Liver (tissue), 7 donors: ENCODE measurements at regions not wholly inside any gene's neighbourhood (a gene's known extent, or its start where the extent isn't known, plus 50 kb on each side); places are given as distances from the start of the nearest gene placed in this dataset.
A peak's percentile ranks its signal among the peaks of the same experiment; 100 is the strongest.
"Not testable (repeated sequence)": the region's sequence is repeated elsewhere in the genome, so short reads cannot be mapped to it uniquely, and the experiment has no call there.

ENCODE experiments used
- DNase-seq: peaks from one replicate; pipeline ENCODE4 v3.0.0-alpha.2; 2017; ENCODE audit warnings: low spot score
- H3K27ac ChIP-seq, 2 donors: one replicate each; pipeline ENCODE4 v1.7.0; 2013; ENCODE audit warnings: inconsistent platforms in 2 of 2, low read length in 2 of 2, control low read depth in 1 of 2, low read depth in 1 of 2, mild to moderate bottlenecking in 1 of 2
- H3K27me3 ChIP-seq, 4 donors: one replicate each; pipeline versions ENCODE4 v1.6.1 to v1.7.0; 2013; ENCODE audit warnings: low read length in 3 of 4, inconsistent platforms in 1 of 4, mild to moderate bottlenecking in 1 of 4, moderate library complexity in 1 of 4; ENCODE audit not compliant: control insufficient read depth in 4 of 4, insufficient read depth in 4 of 4
- H3K36me3 ChIP-seq, 4 donors: one replicate each; pipeline versions ENCODE4 v1.6.1 to v1.7.0; 2013; ENCODE audit warnings: low read length in 3 of 4, mild to moderate bottlenecking in 3 of 4, low read depth in 1 of 4, moderate library complexity in 1 of 4; ENCODE audit not compliant: control insufficient read depth in 4 of 4, insufficient read depth in 3 of 4
- H3K4me1 ChIP-seq, 4 donors: one replicate each; pipeline versions ENCODE4 v1.6.1 to v1.7.0; 2013; ENCODE audit warnings: low read length in 3 of 4, mild to moderate bottlenecking in 3 of 4, moderate library complexity in 1 of 4; ENCODE audit not compliant: control insufficient read depth in 4 of 4, insufficient read depth in 4 of 4
- H3K4me3 ChIP-seq, 3 donors: one replicate each; pipeline versions ENCODE4 v1.6.1 to v1.7.0; 2013; ENCODE audit warnings: low read length in 3 of 3, control low read depth in 1 of 3, low read depth in 1 of 3, mild to moderate bottlenecking in 1 of 3
- H3K9ac ChIP-seq, 2 donors: one replicate each; pipeline ENCODE4 v1.7.0; 2013; ENCODE audit warnings: low read length in 2 of 2, mild to moderate bottlenecking in 2 of 2, moderate library complexity in 2 of 2, control low read depth in 1 of 2, low read depth in 1 of 2
- H3K9me3 ChIP-seq, 4 donors: one replicate each; pipeline versions ENCODE4 v1.6.1 to v1.7.0; 2013; ENCODE audit warnings: low read length in 3 of 4; ENCODE audit not compliant: control insufficient read depth in 4 of 4
- EGR1 ChIP-seq, 2 donors: IDR thresholded peaks; 2 replicates each; pipeline ENCODE4 v1.6.1; 2016 to 2018; ENCODE audit warnings: antibody characterized with exemption in 2 of 2, low read depth in 2 of 2
- GABPA ChIP-seq, 2 donors: IDR thresholded peaks in 1 of 2; conservative IDR thresholded peaks in 1 of 2; 2 replicates each; pipeline ENCODE4 v1.6.1; 2016; ENCODE audit warnings: antibody characterized with exemption in 2 of 2, mild to moderate bottlenecking in 1 of 2, moderate library complexity in 1 of 2
- HNF4A ChIP-seq, 2 donors: conservative IDR thresholded peaks; 2 replicates each; pipeline ENCODE4 v1.6.1; 2016; ENCODE audit warnings: antibody characterized with exemption in 2 of 2, mild to moderate bottlenecking in 2 of 2
- HNF4G ChIP-seq: IDR thresholded peaks from 2 replicates; pipeline ENCODE4 v1.6.1; 2016; ENCODE audit warnings: antibody characterized with exemption
- NR2F2 ChIP-seq: IDR thresholded peaks from 2 replicates; pipeline ENCODE4 v1.6.1; 2016; ENCODE audit warnings: antibody characterized with exemption
- RAD21 ChIP-seq, 2 donors: IDR thresholded peaks; 2 replicates each; pipeline ENCODE4 v1.6.1; 2016; ENCODE audit warnings: antibody characterized with exemption in 2 of 2, mild to moderate bottlenecking in 2 of 2
- SP1 ChIP-seq: IDR thresholded peaks from 2 replicates; pipeline ENCODE4 v1.6.1; 2018; ENCODE audit warnings: antibody characterized with exemption, mild to moderate bottlenecking
- TAF1 ChIP-seq: conservative IDR thresholded peaks from 2 replicates; pipeline ENCODE4 v1.6.1; 2016; ENCODE audit warnings: antibody characterized with exemption, mild to moderate bottlenecking
- YY1 ChIP-seq: IDR thresholded peaks from 2 replicates; pipeline ENCODE4 v1.6.1; 2016; ENCODE audit warnings: antibody characterized with exemption, mild to moderate bottlenecking
- whole genome bisulfite sequencing: extraction: QIAGEN DNeasy Blood & Tissue Kit; methylation state at CpG from one replicate; pipeline ENCODE4 v1.1.7; 2013; 5-methylcytosine and 5-hydroxymethylcytosine counted together
- TF ChIP-seq, protein P1 (sequence below): IDR thresholded peaks from 2 replicates; pipeline ENCODE4 v1.6.1; 2016; ENCODE audit warnings: antibody characterized with exemption
- donor health status: healthy.
- donor health status: healthy.
- donor health status: healthy.
- donor health status: healthy.

DNA sequence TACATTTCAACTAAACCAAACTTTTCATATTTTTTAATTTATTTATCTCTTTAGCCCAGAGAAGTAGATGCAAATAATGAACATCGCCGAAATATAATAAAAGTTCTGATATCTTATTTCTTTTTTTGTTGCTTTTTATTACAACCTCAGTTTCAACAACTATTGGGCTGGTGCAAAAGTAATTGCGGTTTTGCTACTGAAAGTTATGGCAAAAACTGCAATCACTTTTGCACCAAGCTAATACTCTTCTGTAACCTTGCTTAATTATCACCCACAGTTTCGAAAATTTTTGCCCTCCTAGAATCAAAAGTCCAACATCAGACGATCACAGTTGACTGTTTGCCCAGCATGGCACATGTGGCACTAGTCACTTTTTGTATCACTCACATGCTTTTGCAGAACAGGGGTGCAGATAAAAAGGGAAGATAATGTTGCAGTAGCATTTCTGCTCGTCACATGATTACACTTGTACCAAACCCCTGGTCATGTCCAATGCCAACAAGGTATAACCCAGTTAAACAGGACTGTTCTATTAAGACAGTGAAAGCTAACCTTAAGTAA lies 242.4 kb upstream of the GALNT5 start:
- H3K9ac ChIP-seq, result no peak overlapping the region
- H3K27me3 ChIP-seq, result no peaks in the 10 kb centered on the region
- no peak overlapping the region for H3K27ac ChIP-seq
- H3K36me3 ChIP-seq, result no peaks in the 10 kb centered on the region
- no peak for DNase-seq
- H3K9me3 ChIP-seq, result no peaks in the 10 kb centered on the region
- TF ChIP-seq GABPA (IDR thresholded peaks at IDR 0.05 in 1 of 2, conservative IDR thresholded peaks at IDR 0.05 in 1 of 2) (no peak), TAF1 (no peak), HNF4G (no peak), NR2F2 (no peak), HNF4A (conservative IDR thresholded peaks at IDR 0.05) (peak in 1 of 2 donors; percentile 11)
- TF ChIP-seq, protein P1, sequence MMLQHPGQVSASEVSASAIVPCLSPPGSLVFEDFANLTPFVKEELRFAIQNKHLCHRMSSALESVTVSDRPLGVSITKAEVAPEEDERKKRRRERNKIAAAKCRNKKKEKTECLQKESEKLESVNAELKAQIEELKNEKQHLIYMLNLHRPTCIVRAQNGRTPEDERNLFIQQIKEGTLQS, result no peak
- H3K4me3 ChIP-seq, result no peak overlapping the region
- H3K4me1 ChIP-seq, result no peaks in the 10 kb centered on the region
- 64% methylated on average over 6 of the region's 6 CpGs for WGBS

DNA sequence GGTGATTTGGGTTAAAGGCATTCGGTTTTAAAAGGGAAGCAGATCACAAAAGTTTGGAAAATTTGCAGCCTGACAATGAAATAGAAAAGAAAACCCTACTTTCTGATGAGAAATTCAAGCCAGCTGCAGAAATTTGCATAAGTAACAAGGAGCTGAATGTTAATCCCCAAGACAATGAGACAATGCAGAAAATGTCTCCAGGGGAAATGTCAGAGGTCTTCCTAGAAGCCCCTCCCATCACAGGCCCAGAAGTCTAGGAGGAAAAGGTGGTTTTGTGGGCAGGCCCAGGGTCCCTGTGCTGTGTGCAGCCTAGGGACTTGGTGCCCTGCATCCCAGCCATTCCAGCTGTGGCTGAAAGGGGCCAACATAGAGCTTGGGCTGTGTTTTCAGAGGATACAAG lies 234.2 kb upstream of the GALNT5 start:
- not testable (repeated sequence) for H3K27me3 ChIP-seq, DNase-seq, H3K36me3 ChIP-seq, H3K9me3 ChIP-seq, H3K27ac ChIP-seq, H3K4me1 ChIP-seq, H3K4me3 ChIP-seq, H3K9ac ChIP-seq
- WGBS, result 64% methylated on average over 1 of the region's 1 CpG

DNA sequence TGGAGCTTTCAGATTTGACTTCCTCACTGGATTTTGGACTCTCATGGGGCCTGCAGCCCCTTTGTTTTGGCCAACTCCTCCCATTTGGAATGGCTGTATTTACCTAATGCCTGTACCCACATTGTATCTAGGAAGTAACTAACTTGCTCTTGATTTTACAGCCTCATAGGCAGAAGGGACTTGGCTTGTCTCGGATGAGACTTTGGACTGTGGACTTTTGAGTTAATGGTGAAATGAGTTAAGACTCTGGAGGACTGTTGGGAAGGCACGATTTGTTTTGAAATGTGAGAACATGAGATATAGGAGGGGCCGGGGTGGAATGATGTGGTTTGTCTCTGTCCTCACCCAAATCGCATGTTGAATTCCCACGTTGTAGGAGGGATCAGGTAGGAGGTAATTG lies 233.4 kb upstream of the GALNT5 start:
- H3K36me3 ChIP-seq, result no peaks in the 10 kb centered on the region
- H3K27ac ChIP-seq, result no peak overlapping the region
- 48% methylated on average over 5 of the region's 5 CpGs for whole genome bisulfite sequencing
- no peak for DNase-seq
- no peak overlapping the region for H3K9ac ChIP-seq
- H3K27me3 ChIP-seq, result no peaks in the 10 kb centered on the region
- no peak overlapping the region for H3K4me3 ChIP-seq
- H3K9me3 ChIP-seq, result no peaks in the 10 kb centered on the region
- TF ChIP-seq YY1 (no peak), HNF4G (peak; percentile 28), HNF4A (conservative IDR thresholded peaks at IDR 0.05) (peak; percentile 70 to 75), SP1 (no peak)
- TF ChIP-seq, protein P1, result no peak
- no peaks in the 10 kb centered on the region for H3K4me1 ChIP-seq

DNA sequence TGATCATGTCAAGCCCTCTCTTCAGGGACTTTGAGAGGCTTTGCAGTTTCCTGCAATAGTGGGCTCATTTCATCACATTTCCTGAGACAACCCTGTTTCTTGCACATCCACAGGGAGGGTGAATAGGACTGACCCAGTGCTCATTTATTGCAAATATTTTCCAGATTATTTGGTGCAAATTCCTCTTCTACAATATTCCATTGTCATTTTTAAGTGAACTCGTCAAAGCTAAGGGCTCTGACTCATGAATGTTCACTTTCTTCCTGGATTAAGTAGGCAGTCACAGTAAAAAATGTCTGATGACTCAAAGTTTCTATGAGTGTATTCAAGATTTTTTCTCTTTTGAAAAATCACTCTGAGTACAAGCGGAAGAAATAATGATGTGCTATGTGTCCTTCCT lies 225.5 kb upstream of the GALNT5 start:
- WGBS, result 81% methylated on average over 2 of the region's 2 CpGs
- no peak overlapping the region for H3K27ac ChIP-seq
- no peak for TF ChIP-seq TAF1
- TF ChIP-seq SP1, result no peak
- TF ChIP-seq RAD21 (IDR thresholded peaks at IDR 0.05), result no peak
- no peak for TF ChIP-seq EGR1 (IDR thresholded peaks at IDR 0.05; ENCODE audit: low read depth in 2 of 2)
- TF ChIP-seq, protein P1, result no peak
- no peak for TF ChIP-seq HNF4G

More for the DNA sequence above, 225.5 kb upstream of the GALNT5 start:
- no peaks in the 10 kb centered on the region for H3K27me3 ChIP-seq
- no peak for DNase-seq
- no peaks in the 10 kb centered on the region for H3K36me3 ChIP-seq
- no peaks in the 10 kb centered on the region for H3K9me3 ChIP-seq
- H3K9ac ChIP-seq, result no peak overlapping the region
- H3K4me3 ChIP-seq, result no peak overlapping the region
- H3K4me1 ChIP-seq, result no peaks in the 10 kb centered on the region
